Prostate gland (tissue), 2 donors: ENCODE measurements at regions not wholly inside any gene's neighbourhood (a gene's known extent, or its start where the extent isn't known, plus 50 kb on each side); places are given as distances from the start of the nearest gene placed in this dataset.

Experiments
- DNase-seq: peaks from one replicate; pipeline ENCODE4 v3.0.0-alpha.2; 2019; ENCODE audit warnings: low spot score
- H3K27ac ChIP-seq, 2 donors: fragments of 200-600 bp; sonication (generic); 2 replicates each; pipeline ENCODE4 v1.5.1; 2017 to 2019
- H3K27me3 ChIP-seq: fragments of 200-600 bp; sonication (generic); replicated peaks from 2 replicates; pipeline ENCODE4 v1.5.1; 2019; ENCODE audit not compliant: insufficient read depth
- H3K36me3 ChIP-seq, 2 donors: fragments of 200-600 bp; sonication (generic); 1 replicate in 1 of 2; 2 replicates in 1 of 2; pipeline versions ENCODE4 v1.5.1 to v1.8.1; 2017 to 2019
- H3K4me1 ChIP-seq: fragments of 200-600 bp; sonication (generic); replicated peaks from 2 replicates; pipeline ENCODE4 v1.5.1; 2019
- H3K4me3 ChIP-seq, 2 donors: fragments of 200-600 bp; sonication (generic); 2 replicates each; pipeline ENCODE4 v1.5.1; 2017 to 2019
- H3K9me3 ChIP-seq: fragments of 200-600 bp; sonication (generic); 2 replicates; pipeline ENCODE4 v1.5.1; 2017
- POLR2A ChIP-seq: fragments of 450-650 bp; IDR thresholded peaks from one replicate; pipeline ENCODE4 v1.6.1; 2016; ENCODE audit warnings: antibody characterized with exemption, mild to moderate bottlenecking
- POLR2AphosphoS5 ChIP-seq: sonication (generic); formaldehyde crosslinking; IDR thresholded peaks from one replicate; pipeline ENCODE4 v1.6.1; 2017; ENCODE audit warnings: antibody characterized with exemption
- WGBS: methylation state at CpG from one replicate; pipeline ENCODE4 v1.1.5; 2018; 5-methylcytosine and 5-hydroxymethylcytosine counted together
- intact Hi-C: fragments of 100-400 bp; cut with DNase I; formaldehyde crosslinking; loops from one replicate; pipeline ENCODE4 v1.14.2; 2022
- TF ChIP-seq, protein P1 (sequence below), 4 experiments: fragments of 200-600 bp in 2 of 4; fragments of 450-650 bp in 2 of 4; sonication (generic) in 2 of 4; IDR thresholded peaks; 1 replicate in 3 of 4; 2 replicates in 1 of 4; pipeline ENCODE4 v1.5.1; 2016 to 2019; ENCODE audit warnings: antibody characterized with exemption in 4 of 4, mild to moderate bottlenecking in 2 of 4, moderate library complexity in 2 of 4

DNA sequence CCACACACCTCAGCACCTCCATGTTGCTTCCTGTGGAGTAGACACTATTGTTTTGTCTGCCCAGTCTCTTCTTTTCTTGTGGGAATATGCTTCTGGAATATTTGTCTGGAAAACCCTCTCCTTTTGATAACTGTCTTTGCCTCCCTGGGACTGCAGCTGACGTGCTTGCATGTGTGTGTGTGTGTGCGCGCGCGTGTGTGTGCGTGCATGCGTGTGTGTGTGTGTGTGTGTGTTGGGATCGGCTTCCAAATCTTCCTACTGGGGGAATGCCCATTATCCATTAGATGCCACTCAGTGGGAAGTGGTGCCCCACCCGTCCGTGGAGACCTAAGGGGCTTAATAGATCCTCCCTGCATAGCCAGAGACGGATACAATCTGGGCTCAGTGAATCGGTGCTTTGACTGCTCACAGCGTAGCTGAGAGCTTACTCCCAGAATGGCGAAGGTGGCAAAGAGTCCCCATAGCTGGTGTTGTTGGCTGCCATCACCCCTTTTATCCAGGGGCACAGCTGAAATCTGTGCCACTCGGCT, 86.9 kb downstream of the RRM2 start:
- no peaks in the 10 kb centered on the region for H3K9me3 ChIP-seq
- no peak for DNase-seq
- intact Hi-C loops, result no loop called here
- no peaks in the 10 kb centered on the region for H3K27me3 ChIP-seq
- WGBS, result 91% methylated on average over 15 of the region's 15 CpGs
- TF ChIP-seq, protein P1, sequence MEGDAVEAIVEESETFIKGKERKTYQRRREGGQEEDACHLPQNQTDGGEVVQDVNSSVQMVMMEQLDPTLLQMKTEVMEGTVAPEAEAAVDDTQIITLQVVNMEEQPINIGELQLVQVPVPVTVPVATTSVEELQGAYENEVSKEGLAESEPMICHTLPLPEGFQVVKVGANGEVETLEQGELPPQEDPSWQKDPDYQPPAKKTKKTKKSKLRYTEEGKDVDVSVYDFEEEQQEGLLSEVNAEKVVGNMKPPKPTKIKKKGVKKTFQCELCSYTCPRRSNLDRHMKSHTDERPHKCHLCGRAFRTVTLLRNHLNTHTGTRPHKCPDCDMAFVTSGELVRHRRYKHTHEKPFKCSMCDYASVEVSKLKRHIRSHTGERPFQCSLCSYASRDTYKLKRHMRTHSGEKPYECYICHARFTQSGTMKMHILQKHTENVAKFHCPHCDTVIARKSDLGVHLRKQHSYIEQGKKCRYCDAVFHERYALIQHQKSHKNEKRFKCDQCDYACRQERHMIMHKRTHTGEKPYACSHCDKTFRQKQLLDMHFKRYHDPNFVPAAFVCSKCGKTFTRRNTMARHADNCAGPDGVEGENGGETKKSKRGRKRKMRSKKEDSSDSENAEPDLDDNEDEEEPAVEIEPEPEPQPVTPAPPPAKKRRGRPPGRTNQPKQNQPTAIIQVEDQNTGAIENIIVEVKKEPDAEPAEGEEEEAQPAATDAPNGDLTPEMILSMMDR (IDR thresholded peaks at IDR 0.05), result no peak
- TF ChIP-seq POLR2A (no peak), POLR2AphosphoS5 (no peak)
- no peaks in the 10 kb centered on the region for H3K36me3 ChIP-seq
- H3K4me1 ChIP-seq, result no peaks in the 10 kb centered on the region
- H3K27ac ChIP-seq, result no peak overlapping the region
- no peak overlapping the region for H3K4me3 ChIP-seq

DNA sequence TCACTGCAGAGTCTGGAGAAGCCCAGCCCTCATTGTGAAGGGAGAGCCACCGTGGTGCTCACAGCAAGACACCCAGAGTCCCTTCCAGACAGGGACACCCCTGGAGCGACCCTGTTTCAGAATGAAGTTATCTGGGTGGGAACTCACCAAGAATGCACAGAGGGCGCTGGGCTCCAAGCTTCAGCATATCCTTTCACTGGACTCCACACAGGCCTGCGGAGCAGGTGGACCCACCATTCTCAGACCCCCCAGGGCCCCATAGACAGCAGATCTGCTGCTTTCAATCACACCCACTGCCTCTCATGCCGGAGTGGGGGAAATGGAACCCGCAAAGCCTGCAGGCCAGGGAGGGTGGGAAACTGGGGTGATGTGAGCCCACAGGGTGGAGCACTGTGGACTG, 87.8 kb downstream of the RRM2 start:
- DNase-seq, result no peak
- Histone ChIP-seq H3K27ac (no peak overlapping the region), H3K9me3 (no peaks in the 10 kb centered on the region), H3K4me3 (no peak overlapping the region), H3K36me3 (no peaks in the 10 kb centered on the region), H3K27me3 (no peaks in the 10 kb centered on the region), H3K4me1 (no peaks in the 10 kb centered on the region)
- intact Hi-C loops, result no loop called here
- TF ChIP-seq POLR2A, result no peak
- no peak for TF ChIP-seq POLR2AphosphoS5
- TF ChIP-seq, protein P1 (IDR thresholded peaks at IDR 0.05), result no peak
- 95% methylated on average over 6 of the region's 6 CpGs for WGBS

DNA sequence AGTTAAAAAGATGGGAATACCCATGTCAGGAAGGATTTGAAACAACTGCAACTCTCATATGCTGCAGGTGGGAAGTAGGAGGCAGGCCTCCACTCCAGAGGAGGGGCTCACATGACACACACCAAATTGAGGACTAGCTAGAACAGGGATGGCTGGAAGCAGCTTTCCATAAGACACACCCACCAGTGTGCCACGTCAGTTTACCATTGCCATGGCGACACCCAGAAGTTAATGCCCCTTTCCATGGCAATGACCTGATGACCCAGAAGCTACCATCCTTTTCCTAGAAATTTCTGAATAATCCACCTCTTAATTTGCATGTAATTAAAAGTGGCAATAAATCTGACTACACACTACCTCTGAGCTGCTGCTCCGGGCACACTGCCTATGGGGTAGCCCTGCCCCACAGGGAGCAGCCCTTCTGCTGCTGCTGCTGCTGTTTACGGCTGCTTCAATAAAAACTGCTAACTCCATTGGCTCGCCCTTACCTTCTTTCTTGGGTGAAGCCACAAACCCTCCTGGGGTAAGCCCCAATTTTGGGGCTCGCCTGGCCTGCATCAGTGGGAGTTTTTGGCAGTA, 89.4 kb downstream of the RRM2 start:
- 91% methylated on average over 6 of the region's 6 CpGs for WGBS
- H3K27ac ChIP-seq, result no peak overlapping the region
- H3K4me3 ChIP-seq, result no peak overlapping the region
- DNase-seq, result no peak
- no peaks in the 10 kb centered on the region for H3K4me1 ChIP-seq
- no peaks in the 10 kb centered on the region for H3K27me3 ChIP-seq
- intact Hi-C loops, result no loop called here
- no peak for TF ChIP-seq POLR2A
- no peaks in the 10 kb centered on the region for H3K9me3 ChIP-seq
- no peaks in the 10 kb centered on the region for H3K36me3 ChIP-seq

DNA sequence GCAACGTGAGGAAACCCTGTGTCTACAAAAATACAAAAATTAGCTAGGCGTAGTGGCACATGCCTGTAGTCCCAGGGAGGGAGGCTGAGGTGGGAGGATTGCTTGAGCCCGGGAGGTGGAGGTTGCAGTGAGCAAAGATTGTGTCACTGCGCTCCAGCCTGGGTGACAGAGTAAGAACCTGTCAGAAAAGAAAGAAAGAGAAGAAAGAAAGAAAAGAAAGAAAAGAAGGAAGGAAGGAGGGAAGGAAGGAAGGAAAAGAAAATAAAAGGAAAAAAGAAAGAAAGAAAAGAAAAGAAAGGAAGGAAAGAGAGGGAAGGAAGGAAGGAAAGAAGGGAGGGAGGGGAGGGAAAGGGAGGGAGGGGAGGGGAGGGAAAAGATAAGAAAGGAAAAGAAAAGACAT, 89.9 kb upstream of the HPCAL1 start:
- Histone ChIP-seq H3K9me3 (no peaks in the 10 kb centered on the region), H3K27ac (no peak overlapping the region), H3K36me3 (no peaks in the 10 kb centered on the region), H3K4me3 (no peak overlapping the region), H3K27me3 (no peaks in the 10 kb centered on the region), H3K4me1 (no peaks in the 10 kb centered on the region)
- WGBS, result 92% methylated on average over 4 of the region's 4 CpGs
- intact Hi-C loops, result no loop called here
- DNase-seq, result no peak
- TF ChIP-seq POLR2A (no peak), POLR2AphosphoS5 (no peak)
- TF ChIP-seq, protein P1 (IDR thresholded peaks at IDR 0.05), result no peak

DNA sequence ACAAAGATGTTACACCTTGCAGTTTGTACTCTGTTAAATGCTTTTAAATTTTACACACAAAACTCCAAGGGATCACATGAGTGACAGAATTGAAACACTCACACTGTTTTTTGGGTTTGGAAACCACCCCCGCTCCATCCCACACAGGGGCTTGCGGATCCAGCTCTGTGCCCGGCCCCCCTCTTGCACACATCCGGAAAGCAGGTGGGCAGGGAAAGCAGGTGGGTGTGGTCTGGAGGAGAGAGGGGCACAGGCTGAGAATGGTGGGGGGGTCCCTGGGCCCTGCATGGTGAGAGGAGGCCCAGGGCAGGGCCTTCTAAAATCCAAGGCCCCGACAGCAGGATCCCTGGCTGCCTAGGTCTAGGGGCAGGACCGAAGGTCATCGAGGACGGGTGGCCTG, 88.5 kb upstream of the HPCAL1 start:
- DNase-seq, result no peak
- 87% methylated on average over 8 of the region's 8 CpGs for WGBS
- intact Hi-C loops, result no loop called here
- TF ChIP-seq POLR2AphosphoS5, result no peak
- TF ChIP-seq POLR2A, result no peak
- TF ChIP-seq, protein P1 (IDR thresholded peaks at IDR 0.05), result no peak
- H3K4me3 ChIP-seq, result no peak overlapping the region
- H3K36me3 ChIP-seq, result no peaks in the 10 kb centered on the region
- H3K27me3 ChIP-seq, result no peaks in the 10 kb centered on the region
- H3K9me3 ChIP-seq, result no peaks in the 10 kb centered on the region
- H3K27ac ChIP-seq, result no peak overlapping the region
- no peaks in the 10 kb centered on the region for H3K4me1 ChIP-seq
